ENCODE measurements at regions not wholly inside any gene's neighbourhood (a gene's known extent, or its start where the extent isn't known, plus 50 kb on each side); places are given as distances from the start of the nearest gene placed in this dataset.
"Not testable (repeated sequence)": the region's sequence is repeated elsewhere in the genome, so short reads cannot be mapped to it uniquely, and the experiment has no call there.

DNA sequence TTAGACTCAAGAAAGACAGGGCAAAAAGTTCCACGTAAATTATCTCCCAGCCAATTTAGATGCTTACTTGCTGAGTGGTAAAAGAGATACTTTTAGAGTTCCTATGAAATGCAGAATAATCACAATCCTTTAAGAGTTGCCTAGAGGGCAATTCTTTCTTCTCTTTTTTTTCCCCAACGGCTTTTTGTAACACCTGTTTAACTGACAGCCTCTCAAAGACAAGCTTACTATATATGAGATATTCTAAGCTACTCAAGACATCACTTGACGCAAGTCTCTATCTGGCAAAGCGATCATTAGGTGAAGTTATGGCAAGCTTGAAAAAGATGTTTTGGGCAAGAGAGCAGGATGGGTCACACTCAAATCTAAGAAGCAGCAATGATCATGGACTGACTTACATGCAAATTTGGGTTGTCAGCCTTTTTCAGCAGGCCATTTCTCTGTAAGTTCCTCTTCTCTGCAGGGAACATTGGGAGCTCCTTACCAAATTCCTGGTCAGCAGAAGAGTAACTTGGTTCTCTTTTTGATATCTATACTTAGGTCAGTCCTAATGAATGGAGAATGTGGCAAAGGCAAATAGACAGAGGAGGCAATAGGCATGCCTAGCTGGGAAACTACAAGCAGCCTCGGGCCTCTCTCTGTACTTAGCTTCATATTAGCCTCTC, 162.9 kb upstream of the FGF13 start:
- no peak for ATAC-seq (ENCODE audit: low read depth)
- H3K9ac ChIP-seq (ENCODE audit: low read length) = no peak overlapping the region
- no peak for TF ChIP-seq CTCF (IDR thresholded peaks at IDR 0.05)
- no peak for TF ChIP-seq EZH2 (IDR thresholded peaks at IDR 0.05; ENCODE audit: borderline replicate concordance, insufficient read depth, low read depth, low read length, poor library complexity, severe bottlenecking)
- Mint-ChIP-seq H3K4me1 (no peaks in the 10 kb centered on the region), H3K27ac (no peak overlapping the region), H3K27me3 (no peaks in the 10 kb centered on the region), H3K9me3 (ENCODE audit: insufficient read depth) (no peaks in the 10 kb centered on the region), H3K4me3 (no peak overlapping the region)
- H3K4me3 ChIP-seq (ENCODE audit: control extremely low read depth in 1 of 5, extremely low read depth in 1 of 5, insufficient read depth in 1 of 5, low read depth in 2 of 5, low read length in 4 of 5) = no peak overlapping the region
- no peak overlapping the region for H2AFZ ChIP-seq (ENCODE audit: insufficient read depth, low read depth, low read length, poor library complexity, severe bottlenecking)
- POLR2A ChIA-PET = no interaction called here
- no peak overlapping the region for H3K4me2 ChIP-seq (replicated peaks; ENCODE audit: low read depth, low read length, poor library complexity, severe bottlenecking)
- no peak for DNase-seq
- no peaks in the 10 kb centered on the region for H4K20me1 ChIP-seq (ENCODE audit: control insufficient read depth, insufficient read depth, low read length, poor library complexity, severe bottlenecking)
- H3K4me1 ChIP-seq (ENCODE audit: control insufficient read depth in 2 of 2, insufficient read depth in 2 of 2, low read length in 2 of 2) = no peaks in the 10 kb centered on the region
- H3K27me3 ChIP-seq (replicated peaks in 1 of 4; ENCODE audit: control extremely low read depth in 1 of 4, control insufficient read depth in 3 of 4, insufficient read depth in 4 of 4, low read length in 3 of 4) = no peaks in the 10 kb centered on the region
- intact Hi-C loops (cut with micrococcal nuclease) = no loop called here
- H3K9me3 ChIP-seq (ENCODE audit: control extremely low read depth in 1 of 3, control insufficient read depth in 2 of 3, insufficient read depth in 1 of 3, low read length in 2 of 3) = no peaks in the 10 kb centered on the region
- no peak overlapping the region for H3K27ac ChIP-seq (ENCODE audit: low read length in 2 of 2)
- no CpG with 5 or more reads among the region's 5 CpGs for WGBS (ENCODE audit: insufficient coverage)
- H3K79me2 ChIP-seq (ENCODE audit: control insufficient read depth, insufficient read depth, low read length) = no peaks in the 10 kb centered on the region
- H3K36me3 ChIP-seq (replicated peaks in 1 of 2; ENCODE audit: control extremely low read depth in 1 of 2, control insufficient read depth in 1 of 2, extremely low read depth in 1 of 2, insufficient read depth in 2 of 2, low read length in 1 of 2) = no peaks in the 10 kb centered on the region
- CTCF ChIA-PET = no interaction called here

DNA sequence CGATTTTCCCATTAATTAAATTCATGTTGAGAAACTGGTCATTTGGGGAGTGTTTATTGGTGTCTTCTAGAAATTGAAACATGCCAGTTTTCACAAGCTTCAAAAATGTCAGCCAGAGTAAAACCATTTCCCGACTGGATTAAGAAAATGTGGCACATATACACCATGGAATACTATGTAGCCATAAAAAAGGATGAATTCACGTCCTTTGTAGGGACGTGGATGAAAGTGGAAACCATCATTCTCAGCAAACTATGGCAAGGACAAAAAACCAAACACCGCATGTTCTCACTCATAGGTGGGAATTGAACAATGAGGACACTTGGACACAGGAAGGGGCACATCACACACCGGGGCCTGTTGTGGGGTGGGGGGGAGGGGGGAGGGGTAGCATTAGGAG, 162.1 kb upstream of the FGF13 start:
- CTCF ChIA-PET; H3K4me3 Mint-ChIP-seq; H3K27ac Mint-ChIP-seq; H3K27ac ChIP-seq (ENCODE audit: low read length in 2 of 2); DNase-seq; H3K79me2 ChIP-seq (ENCODE audit: control insufficient read depth, insufficient read depth, low read length); ATAC-seq (ENCODE audit: low read depth); H3K4me1 Mint-ChIP-seq; H4K20me1 ChIP-seq (ENCODE audit: control insufficient read depth, insufficient read depth, low read length, poor library complexity, severe bottlenecking); H2AFZ ChIP-seq (ENCODE audit: insufficient read depth, low read depth, low read length, poor library complexity, severe bottlenecking); POLR2A ChIA-PET; H3K4me3 ChIP-seq (ENCODE audit: control extremely low read depth in 1 of 5, extremely low read depth in 1 of 5, insufficient read depth in 1 of 5, low read depth in 2 of 5, low read length in 4 of 5); H3K36me3 ChIP-seq (replicated peaks in 1 of 2; ENCODE audit: control extremely low read depth in 1 of 2, control insufficient read depth in 1 of 2, extremely low read depth in 1 of 2, insufficient read depth in 2 of 2, low read length in 1 of 2); H3K9me3 Mint-ChIP-seq (ENCODE audit: insufficient read depth); H3K4me1 ChIP-seq (ENCODE audit: control insufficient read depth in 2 of 2, insufficient read depth in 2 of 2, low read length in 2 of 2); H3K27me3 ChIP-seq (replicated peaks in 1 of 4; ENCODE audit: control extremely low read depth in 1 of 4, control insufficient read depth in 3 of 4, insufficient read depth in 4 of 4, low read length in 3 of 4); intact Hi-C loops (cut with micrococcal nuclease); H3K9me3 ChIP-seq (ENCODE audit: control extremely low read depth in 1 of 3, control insufficient read depth in 2 of 3, insufficient read depth in 1 of 3, low read length in 2 of 3); H3K27me3 Mint-ChIP-seq; H3K9ac ChIP-seq (ENCODE audit: low read length); H3K4me2 ChIP-seq (replicated peaks; ENCODE audit: low read depth, low read length, poor library complexity, severe bottlenecking): not testable (repeated sequence)
- WGBS (ENCODE audit: insufficient coverage) = no CpG with 5 or more reads among the region's 6 CpGs
